T47D (cell line): ENCODE measurements at regions not wholly inside any gene's neighbourhood (a gene's known extent, or its start where the extent isn't known, plus 50 kb on each side); places are given as distances from the start of the nearest gene placed in this dataset.
A peak's percentile ranks its signal among the peaks of the same experiment; 100 is the strongest.
"Not testable (repeated sequence)": the region's sequence is repeated elsewhere in the genome, so short reads cannot be mapped to it uniquely, and the experiment has no call there.

Experiments used
- DNase-seq, 2 experiments: peaks; one replicate each; pipeline versions ENCODE4 v3.0.0 to v3.0.0-alpha.2; 2011 to 2012; ENCODE audit warnings: low read depth in 1 of 2, low spot score in 1 of 2
- JUND ChIP-seq: IDR thresholded peaks from 2 replicates; pipeline ENCODE4 v1.6.1; 2012; ENCODE audit warnings: low read depth
- in situ Hi-C: cut with HindIII; loops from 2 replicates; pipeline ENCODE4 v1.10.0; 2016; ENCODE audit warnings: low sequenced_read_pairs, low pct_unique_long_range_greater_than_20kb

GRCh38 chr12:46602474-46602873 is 223.3 kb downstream of the SLC38A4 start:
- DNase-seq: no peak
- in situ Hi-C loops: no loop called here
- TF ChIP-seq JUND: no peak

GRCh38 chr12:46590991-46591703 is 218.6 kb upstream of the SLC38A2 start:
- in situ Hi-C loops: no loop called here
- no peak for TF ChIP-seq JUND
- no peak for DNase-seq

GRCh38 chr12:46585854-46586621 is 213.5 kb upstream of the SLC38A2 start:
- in situ Hi-C loops: no loop called here
- TF ChIP-seq JUND: no peak
- DNase-seq: peak in 1 of 2 experiments; percentile 60

GRCh38 chr12:46584098-46584497 is 211.5 kb upstream of the SLC38A2 start:
- DNase-seq, in situ Hi-C loops: not testable (repeated sequence)

- in situ Hi-C loops, DNase-seq: not testable (repeated sequence)
Measured at GRCh38 chr12:46581990-46582389, 209.4 kb upstream of the SLC38A2 start.

GRCh38 chr12:46580445-46580844 is 207.9 kb upstream of the SLC38A2 start:
- in situ Hi-C loops: no loop called here
- DNase-seq: no peak
- no peak for TF ChIP-seq JUND

- TF ChIP-seq JUND: 0 out of 2 replicates have a peak, but pooled peaks have one; percentile 27
- in situ Hi-C loops: no loop called here
- peak in 1 of 2 experiments; percentile 79 for DNase-seq
Measured at GRCh38 chr12:46579474-46579873, 206.9 kb upstream of the SLC38A2 start.

- TF ChIP-seq JUND: no peak
- no peak for DNase-seq
- in situ Hi-C loops: no loop called here
Measured at GRCh38 chr12:46578190-46578982, 205.8 kb upstream of the SLC38A2 start.

- TF ChIP-seq JUND: no peak
Measured at GRCh38 chr12:46577063-46577776, 204.6 kb upstream of the SLC38A2 start.

GRCh38 chr12:46574847-46575246 is 202.3 kb upstream of the SLC38A2 start:
- in situ Hi-C loops: no loop called here
- TF ChIP-seq JUND: no peak
- no peak for DNase-seq

More at GRCh38 chr12:46577063-46577776, 204.6 kb upstream of the SLC38A2 start:
- no peak for DNase-seq
- in situ Hi-C loops: no loop called here

GRCh38 chr12:46573347-46573658 is 200.7 kb upstream of the SLC38A2 start:
- in situ Hi-C loops: no loop called here
- DNase-seq: no peak
- no peak for TF ChIP-seq JUND

- in situ Hi-C loops: no loop called here
- DNase-seq: no peak
- TF ChIP-seq JUND: no peak
Measured at GRCh38 chr12:46572644-46573346, 200.2 kb upstream of the SLC38A2 start.
